PC-9 (cell line): ENCODE measurements at regions not wholly inside any gene's neighbourhood (a gene's known extent, or its start where the extent isn't known, plus 50 kb on each side); places are given as distances from the start of the nearest gene placed in this dataset.

Source experiments
- BruUV-seq: library from RNA; stranded (reverse); fragments of 400-500 nt; replicated peaks from 2 replicates; lab custom pipeline; 2021; lab: Mats Ljungman, UMichigan
- CTCF ChIA-PET: fragments of 300-600 bp; sonication (Branson Sonifier 250); formaldehyde crosslinking; loops from one replicate; lab custom pipeline; 2022; ENCODE audit warnings: antibody characterized with exemption; lab: Charles Lee
- POLR2A ChIA-PET: fragments of 300-600 bp; sonication (Branson Sonifier 250); formaldehyde crosslinking; loops from one replicate; lab custom pipeline; 2022; ENCODE audit warnings: antibody characterized with exemption; ENCODE audit not compliant: unreplicated experiment; lab: Charles Lee
- DNase-seq, 2 experiments: peaks; one replicate each; pipeline versions ENCODE4 v3.0.0 to v3.0.0-alpha.2; 2015 to 2022; ENCODE audit warnings: mixed read lengths in 1 of 2
- H2AFZ ChIP-seq: fragments of 200-600 bp; sonication (generic); 2 replicates; pipeline ENCODE4 v1.8.1; 2017; ENCODE audit warnings: antibody characterized with exemption
- H3F3A ChIP-seq: fragments of 200-600 bp; sonication (generic); 2 replicates; pipeline ENCODE4 v1.8.1; 2017; ENCODE audit warnings: antibody characterized with exemption, mild to moderate bottlenecking, low read depth; ENCODE audit not compliant: insufficient read depth
- H3K27ac ChIP-seq: fragments of 200-600 bp; sonication (generic); 2 replicates; pipeline ENCODE4 v1.6.1; 2016; ENCODE audit warnings: mixed run types
- H3K27me3 ChIP-seq: fragments of 200-600 bp; sonication (generic); 2 replicates; pipeline ENCODE4 v1.6.1; 2016; ENCODE audit warnings: low read depth, mixed run types; ENCODE audit not compliant: insufficient read depth
- H3K36me3 ChIP-seq: fragments of 200-600 bp; sonication (generic); 2 replicates; pipeline ENCODE4 v1.6.1; 2016; ENCODE audit warnings: low read depth, mixed run types
- H3K4me1 ChIP-seq: fragments of 200-600 bp; sonication (generic); replicated peaks from 2 replicates; pipeline ENCODE4 v1.6.1; 2016; ENCODE audit warnings: mixed run types; ENCODE audit not compliant: insufficient read depth
- H3K4me2 ChIP-seq: fragments of 200-600 bp; sonication (generic); 2 replicates; pipeline ENCODE4 v1.6.1; 2017; ENCODE audit warnings: mixed run types
- H3K4me3 ChIP-seq: fragments of 200-600 bp; sonication (generic); 2 replicates; pipeline ENCODE4 v1.6.1; 2016; ENCODE audit warnings: mixed run types
- H3K79me2 ChIP-seq: fragments of 200-600 bp; sonication (generic); 2 replicates; pipeline ENCODE4 v1.6.1; 2017; ENCODE audit warnings: low read depth, mixed run types
- H3K9me2 ChIP-seq: fragments of 200-600 bp; sonication (generic); 2 replicates; pipeline ENCODE4 v1.8.1; 2017; ENCODE audit warnings: mild to moderate bottlenecking; ENCODE audit not compliant: insufficient read depth
- H3K9me3 ChIP-seq: fragments of 200-600 bp; sonication (generic); 2 replicates; pipeline ENCODE4 v1.8.1; 2016; ENCODE audit warnings: low read depth; ENCODE audit not compliant: insufficient read depth
- H4K20me1 ChIP-seq: fragments of 200-600 bp; sonication (generic); 2 replicates; pipeline ENCODE4 v1.8.1; 2017; ENCODE audit not compliant: insufficient read depth
- CTCF ChIP-seq: fragments of 200-600 bp; sonication (generic); conservative IDR thresholded peaks from 2 replicates; pipeline ENCODE4 v1.6.1; 2017; ENCODE audit warnings: mixed run types, antibody characterized with exemption, mild to moderate bottlenecking, moderate library complexity
- EZH2 ChIP-seq: fragments of 200-600 bp; sonication (generic); IDR thresholded peaks from 2 replicates; pipeline ENCODE4 v1.8.0; 2017; ENCODE audit warnings: antibody characterized with exemption, low read depth
- intact Hi-C: fragments of 100-400 bp; cut with micrococcal nuclease; formaldehyde crosslinking; loops from one replicate; pipeline ENCODE4 v1.10.0; 2022; ENCODE audit not compliant: unreplicated experiment

- Histone ChIP-seq H3K79me2 (no peaks in the 10 kb centered on the region), H4K20me1 (no peaks in the 10 kb centered on the region), H3K9me2 (no peaks in the 10 kb centered on the region), H3K4me3 (no peak overlapping the region), H3K27me3 (peaks cover 38% of the 10 kb centered on the region), H3K9me3 (no peaks in the 10 kb centered on the region), H3K4me2 (no peak overlapping the region), H3F3A (no peaks in the 10 kb centered on the region), H3K27ac (no peak overlapping the region), H3K4me1 (no peaks in the 10 kb centered on the region), H2AFZ (no peak overlapping the region), H3K36me3 (no peaks in the 10 kb centered on the region)
- ChIA-PET CTCF (no interaction called here), POLR2A (no interaction called here)
- TF ChIP-seq EZH2, result no peak
- TF ChIP-seq CTCF, result no peak
- DNase-seq, result no peak
- intact Hi-C loops, result no loop called here
- no TSS peak for BruUV-seq
These were observed 579.9 kb downstream of the MATN1 start for GRCh38 chr1:30143517-30143916.

GRCh38 chr1:30140566-30140965, 582.8 kb downstream of the MATN1 start:
- Histone ChIP-seq H3K9me3 (no peaks in the 10 kb centered on the region), H3K4me1 (no peaks in the 10 kb centered on the region), H2AFZ (no peak overlapping the region), H4K20me1 (no peaks in the 10 kb centered on the region), H3K9me2 (no peaks in the 10 kb centered on the region), H3F3A (no peaks in the 10 kb centered on the region), H3K27ac (no peak overlapping the region), H3K4me3 (no peak overlapping the region), H3K79me2 (no peaks in the 10 kb centered on the region), H3K27me3 (peaks cover 49% of the 10 kb centered on the region), H3K4me2 (no peak overlapping the region), H3K36me3 (no peaks in the 10 kb centered on the region)
- no TSS peak for BruUV-seq
- intact Hi-C loops, result no loop called here
- DNase-seq, result no peak
- POLR2A ChIA-PET, result no interaction called here
- CTCF ChIA-PET, result no interaction called here
- TF ChIP-seq CTCF (no peak), EZH2 (no peak)

- Histone ChIP-seq H3K27me3 (peaks cover 64% of the 10 kb centered on the region), H2AFZ (no peak overlapping the region), H3K9me2 (no peaks in the 10 kb centered on the region), H3K4me1 (no peaks in the 10 kb centered on the region), H3F3A (no peaks in the 10 kb centered on the region), H3K9me3 (no peaks in the 10 kb centered on the region), H3K79me2 (no peaks in the 10 kb centered on the region), H3K36me3 (no peaks in the 10 kb centered on the region), H3K27ac (no peak overlapping the region), H4K20me1 (no peaks in the 10 kb centered on the region), H3K4me2 (no peak overlapping the region), H3K4me3 (no peak overlapping the region)
- intact Hi-C loops, result no loop called here
- CTCF ChIA-PET, result interaction anchor here (0.6 kb wide), 1 partner anchor 23 kb away, joined by 10 read pairs; no protein-coding TSS in a partner anchor
- POLR2A ChIA-PET, result no interaction called here
- TF ChIP-seq CTCF, result no peak
- no peak for TF ChIP-seq EZH2
- no peak for DNase-seq
- no TSS peak for BruUV-seq
These were observed 584.5 kb downstream of the MATN1 start for GRCh38 chr1:30138891-30139290.
